ENCODE measurements at regions not wholly inside any gene's neighbourhood (a gene's known extent, or its start where the extent isn't known, plus 50 kb on each side); places are given as distances from the start of the nearest gene placed in this dataset.

DNA sequence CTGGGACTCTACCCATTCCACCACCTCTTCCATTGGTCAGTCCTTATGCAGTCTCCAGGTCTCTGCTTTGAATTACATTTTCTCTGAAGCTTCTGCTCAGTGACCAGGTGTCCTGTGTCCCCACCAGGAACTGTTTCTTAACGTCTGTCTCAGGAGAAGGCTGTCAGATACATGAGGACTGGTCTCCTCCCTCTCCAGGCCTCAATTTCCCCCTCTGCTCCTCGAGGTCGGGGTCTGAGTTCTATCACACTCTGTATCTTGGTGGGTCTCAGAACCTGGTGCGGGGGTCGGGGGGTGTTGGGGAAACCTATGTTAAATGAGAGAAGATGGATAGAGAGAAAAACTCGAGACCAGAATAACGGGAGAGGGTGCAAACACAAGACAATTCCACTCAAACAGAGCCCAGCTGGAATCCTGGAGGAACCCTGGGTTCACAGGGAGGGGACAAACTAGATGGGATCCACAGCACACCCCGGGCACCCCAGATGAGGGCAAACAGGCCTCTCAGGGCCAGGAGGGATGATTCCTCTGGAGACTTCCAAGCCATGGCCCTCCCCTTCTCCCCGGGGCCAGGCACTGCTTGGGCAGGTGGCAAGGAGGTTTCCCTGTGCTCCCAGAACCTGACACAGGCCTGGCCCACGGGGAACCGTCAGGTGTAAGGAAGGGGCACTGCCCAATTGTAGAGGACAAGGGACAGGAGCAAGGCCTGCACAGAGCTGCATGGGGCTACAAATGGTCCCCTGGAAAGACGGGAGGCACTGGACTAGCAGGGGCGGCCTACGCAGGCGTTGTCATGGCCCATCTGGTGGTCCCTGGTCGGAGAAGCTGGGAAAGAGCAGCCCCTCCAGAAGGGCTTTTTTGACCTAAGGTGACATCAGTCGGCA lies 313.2 kb upstream of the DIO3 start:
- H3K27ac ChIP-seq (ENCODE audit: insufficient read depth, low read depth, low read length): no peak overlapping the region
- no peaks in the 10 kb centered on the region for H3K36me3 ChIP-seq (ENCODE audit: control insufficient read depth in 2 of 2, extremely low read depth in 1 of 2, insufficient read depth in 2 of 2, low read length in 2 of 2)
- no peak overlapping the region for H2AFZ ChIP-seq (ENCODE audit: low read depth, low read length)
- FAIRE-seq (no peak), DNase-seq (ENCODE audit: low read depth, low spot score) (no peak)
- intact Hi-C loops (cut with micrococcal nuclease): no loop called here
- no TSS peak for BruUV-seq (replicated peaks)
- TF ChIP-seq CTCF (IDR thresholded peaks at IDR 0.05; ENCODE audit: extremely low read depth in 1 of 2, insufficient read depth in 1 of 2, low read depth in 1 of 2, low read length in 2 of 2) (no peak), EZH2 (IDR thresholded peaks at IDR 0.05; ENCODE audit: borderline replicate concordance, low read depth, low read length, severe bottlenecking) (no peak), MYC (IDR thresholded peaks at IDR 0.05; ENCODE audit: low read depth, low read length) (no peak), GATA2 (IDR thresholded peaks at IDR 0.05; ENCODE audit: insufficient read depth, insufficient read length, low read depth, low read length) (no peak), POLR2A (IDR thresholded peaks at IDR 0.05; ENCODE audit: low read depth, low read length) (no peak), MAX (IDR thresholded peaks at IDR 0.05; ENCODE audit: insufficient read depth, insufficient read length) (no peak), FOS (IDR thresholded peaks at IDR 0.05; ENCODE audit: borderline replicate concordance, insufficient read depth, low read length) (no peak), JUN (IDR thresholded peaks at IDR 0.05; ENCODE audit: borderline replicate concordance, insufficient read depth, insufficient read length, low read depth) (no peak), POLR2AphosphoS5 (IDR thresholded peaks at IDR 0.05; ENCODE audit: insufficient read depth, low read depth, low read length) (no peak)
- POLR2A ChIA-PET: no interaction called here
- no peaks in the 10 kb centered on the region for H3K9me3 ChIP-seq (replicated peaks; ENCODE audit: control insufficient read depth, insufficient read depth, low read length)
- dilution Hi-C loops (cut with MboI; ENCODE audit: extremely low pct_ligation_motif_present, low sequenced_read_pairs): no loop called here
- H3K4me2 ChIP-seq (ENCODE audit: insufficient read depth, low read length): no peak overlapping the region
- H3K79me2 ChIP-seq (ENCODE audit: control insufficient read depth, insufficient read depth, low read length): no peaks in the 10 kb centered on the region
- no peaks in the 10 kb centered on the region for H3K27me3 ChIP-seq (ENCODE audit: control insufficient read depth in 2 of 2, insufficient read depth in 2 of 2, low read length in 2 of 2)
- CTCF ChIA-PET: no interaction called here
- H4K20me1 ChIP-seq (replicated peaks; ENCODE audit: control insufficient read depth, extremely low read depth, insufficient read depth, low read length): no peaks in the 10 kb centered on the region
- no peak overlapping the region for H3K9ac ChIP-seq (replicated peaks; ENCODE audit: extremely low read depth, insufficient read depth, low read length)
- H3K4me3 ChIP-seq (replicated peaks in 1 of 3; ENCODE audit: insufficient read depth in 1 of 3, low read depth in 1 of 3, low read length in 3 of 3): no peak overlapping the region
- no peaks in the 10 kb centered on the region for H3K4me1 ChIP-seq (ENCODE audit: control insufficient read depth, extremely low read depth, insufficient read depth, low read length)
- no peaks in the 10 kb centered on the region for H3K9me1 ChIP-seq (replicated peaks; ENCODE audit: control insufficient read depth, extremely low read depth, insufficient read depth, low read length)

Data from endothelial cell of umbilical vein (primary cell).